ENCODE measurements at regions not wholly inside any gene's neighbourhood (a gene's known extent, or its start where the extent isn't known, plus 50 kb on each side); places are given as distances from the start of the nearest gene placed in this dataset.

DNA sequence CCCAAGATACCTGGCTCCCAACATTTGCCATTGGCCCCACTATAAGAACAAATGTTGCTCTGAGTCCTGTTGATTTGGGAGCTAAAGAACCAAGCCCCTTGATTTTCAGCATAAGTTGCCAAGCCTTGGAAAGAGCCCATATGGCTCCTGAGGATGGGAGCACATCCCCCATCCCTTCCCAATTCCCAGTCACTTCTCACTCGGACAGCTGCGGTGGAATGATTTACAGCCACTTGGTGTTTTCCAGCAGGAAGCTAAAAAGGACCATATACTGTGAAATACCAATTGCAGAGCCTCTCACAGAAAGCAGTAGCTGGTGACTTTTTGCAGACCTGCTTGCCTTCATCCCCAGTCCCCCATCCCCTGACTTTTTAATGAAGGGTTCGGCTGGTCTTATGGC is 524.6 kb downstream of the GRIN2A start:
- Histone ChIP-seq H3K4me3 (replicated peaks; ENCODE audit: insufficient read depth, low read length) (no peak overlapping the region), H3K27ac (replicated peaks) (no peak overlapping the region), H3K27me3 (ENCODE audit: insufficient read depth, poor library complexity, severe bottlenecking) (no peaks in the 10 kb centered on the region)
- no peak for DNase-seq (ENCODE audit: low read depth in 1 of 2, low spot score in 1 of 2)
- TF ChIP-seq, protein P1, sequence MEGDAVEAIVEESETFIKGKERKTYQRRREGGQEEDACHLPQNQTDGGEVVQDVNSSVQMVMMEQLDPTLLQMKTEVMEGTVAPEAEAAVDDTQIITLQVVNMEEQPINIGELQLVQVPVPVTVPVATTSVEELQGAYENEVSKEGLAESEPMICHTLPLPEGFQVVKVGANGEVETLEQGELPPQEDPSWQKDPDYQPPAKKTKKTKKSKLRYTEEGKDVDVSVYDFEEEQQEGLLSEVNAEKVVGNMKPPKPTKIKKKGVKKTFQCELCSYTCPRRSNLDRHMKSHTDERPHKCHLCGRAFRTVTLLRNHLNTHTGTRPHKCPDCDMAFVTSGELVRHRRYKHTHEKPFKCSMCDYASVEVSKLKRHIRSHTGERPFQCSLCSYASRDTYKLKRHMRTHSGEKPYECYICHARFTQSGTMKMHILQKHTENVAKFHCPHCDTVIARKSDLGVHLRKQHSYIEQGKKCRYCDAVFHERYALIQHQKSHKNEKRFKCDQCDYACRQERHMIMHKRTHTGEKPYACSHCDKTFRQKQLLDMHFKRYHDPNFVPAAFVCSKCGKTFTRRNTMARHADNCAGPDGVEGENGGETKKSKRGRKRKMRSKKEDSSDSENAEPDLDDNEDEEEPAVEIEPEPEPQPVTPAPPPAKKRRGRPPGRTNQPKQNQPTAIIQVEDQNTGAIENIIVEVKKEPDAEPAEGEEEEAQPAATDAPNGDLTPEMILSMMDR (IDR thresholded peaks at IDR 0.05; ENCODE audit: insufficient read depth, low read length) = no peak
- TF ChIP-seq SPI1 (IDR thresholded peaks at IDR 0.05; ENCODE audit: borderline replicate concordance, low read depth) = no peak
- TF ChIP-seq POLR2AphosphoS5 (IDR thresholded peaks at IDR 0.05; ENCODE audit: low read depth) = no peak
- TF ChIP-seq REST (IDR thresholded peaks at IDR 0.05; ENCODE audit: insufficient replicate concordance, low read depth) = no peak
- no peak for TF ChIP-seq GABPA (IDR thresholded peaks at IDR 0.05; ENCODE audit: low read depth)

DNA sequence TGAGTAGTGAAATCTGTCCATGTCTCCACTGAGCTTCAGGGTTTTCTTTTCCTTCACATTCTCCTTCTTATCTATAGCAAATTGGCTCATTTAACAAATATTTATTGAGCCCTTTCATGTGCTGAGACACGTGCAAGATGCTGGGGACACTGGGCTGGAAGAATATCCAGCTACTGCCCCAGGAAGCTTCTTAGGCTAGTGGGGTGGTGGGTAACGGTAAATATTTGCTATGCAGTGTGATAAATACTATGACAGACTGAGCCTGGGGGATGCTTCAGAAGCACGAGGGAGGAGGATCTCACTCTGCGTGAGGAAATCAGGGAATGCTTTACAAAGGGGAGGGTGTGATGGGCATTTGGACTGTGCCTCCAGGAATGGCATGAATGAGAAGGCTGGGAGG is 524.1 kb downstream of the GRIN2A start:
- H3K27ac ChIP-seq (replicated peaks) = no peak overlapping the region
- DNase-seq (ENCODE audit: low read depth in 1 of 2, low spot score in 1 of 2) = no peak
- no peak overlapping the region for H3K4me3 ChIP-seq (replicated peaks; ENCODE audit: insufficient read depth, low read length)
- TF ChIP-seq REST (IDR thresholded peaks at IDR 0.05; ENCODE audit: insufficient replicate concordance, low read depth) (no peak), GABPA (IDR thresholded peaks at IDR 0.05; ENCODE audit: low read depth) (no peak), SPI1 (IDR thresholded peaks at IDR 0.05; ENCODE audit: borderline replicate concordance, low read depth) (no peak), POLR2AphosphoS5 (IDR thresholded peaks at IDR 0.05; ENCODE audit: low read depth) (no peak)
- TF ChIP-seq, protein P1 (IDR thresholded peaks at IDR 0.05; ENCODE audit: insufficient read depth, low read length) = no peak
- no peaks in the 10 kb centered on the region for H3K27me3 ChIP-seq (ENCODE audit: insufficient read depth, poor library complexity, severe bottlenecking)

GRCh38 chr16:9658586-9658985 is 523.6 kb downstream of the GRIN2A start:
- Histone ChIP-seq H3K27ac (replicated peaks) (no peak overlapping the region), H3K4me3 (replicated peaks; ENCODE audit: insufficient read depth, low read length) (no peak overlapping the region), H3K27me3 (ENCODE audit: insufficient read depth, poor library complexity, severe bottlenecking) (no peaks in the 10 kb centered on the region)
- no peak for DNase-seq (ENCODE audit: low read depth in 1 of 2, low spot score in 1 of 2)
- TF ChIP-seq GABPA (IDR thresholded peaks at IDR 0.05; ENCODE audit: low read depth) = no peak
- TF ChIP-seq POLR2AphosphoS5 (IDR thresholded peaks at IDR 0.05; ENCODE audit: low read depth) = no peak
- no peak for TF ChIP-seq REST (IDR thresholded peaks at IDR 0.05; ENCODE audit: insufficient replicate concordance, low read depth)
- no peak for TF ChIP-seq SPI1 (IDR thresholded peaks at IDR 0.05; ENCODE audit: borderline replicate concordance, low read depth)
- TF ChIP-seq, protein P1 (IDR thresholded peaks at IDR 0.05; ENCODE audit: insufficient read depth, low read length) = no peak
